ENCODE measurements at regions not wholly inside any gene's neighbourhood (a gene's known extent, or its start where the extent isn't known, plus 50 kb on each side); places are given as distances from the start of the nearest gene placed in this dataset.

DNA sequence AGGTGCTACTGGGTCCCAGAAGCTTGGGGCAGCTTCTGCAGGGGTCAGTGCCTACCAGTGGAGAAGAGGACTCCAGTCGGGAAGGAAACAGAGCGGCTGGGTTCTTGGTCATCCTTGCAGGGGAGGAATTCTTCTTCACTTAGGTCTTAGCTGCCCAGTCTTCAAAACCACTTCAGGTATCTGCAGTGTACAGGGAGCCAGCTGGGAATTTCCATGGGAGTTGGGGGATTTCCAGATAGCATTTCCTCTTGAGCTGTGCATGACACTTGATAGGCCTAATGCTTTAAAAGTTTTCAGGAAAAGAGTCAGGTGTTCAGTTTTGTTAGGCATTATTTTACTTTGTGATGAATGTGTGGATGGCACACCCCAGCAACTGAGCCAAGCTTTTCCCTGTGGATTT lies 58.1 kb upstream of the ENPP6 start:
- Mint-ChIP-seq H3K4me3 (no peak overlapping the region), H3K36me3 (peaks cover 9% of the 10 kb centered on the region), H3K9me3 (peaks cover 23% of the 10 kb centered on the region), H3K4me1 (peaks cover 2% of the 10 kb centered on the region), H3K27me3 (ENCODE audit: insufficient read depth, low read depth) (peaks cover 11% of the 10 kb centered on the region), H3K27ac (no peak overlapping the region)
- TF ChIP-seq, protein P1, sequence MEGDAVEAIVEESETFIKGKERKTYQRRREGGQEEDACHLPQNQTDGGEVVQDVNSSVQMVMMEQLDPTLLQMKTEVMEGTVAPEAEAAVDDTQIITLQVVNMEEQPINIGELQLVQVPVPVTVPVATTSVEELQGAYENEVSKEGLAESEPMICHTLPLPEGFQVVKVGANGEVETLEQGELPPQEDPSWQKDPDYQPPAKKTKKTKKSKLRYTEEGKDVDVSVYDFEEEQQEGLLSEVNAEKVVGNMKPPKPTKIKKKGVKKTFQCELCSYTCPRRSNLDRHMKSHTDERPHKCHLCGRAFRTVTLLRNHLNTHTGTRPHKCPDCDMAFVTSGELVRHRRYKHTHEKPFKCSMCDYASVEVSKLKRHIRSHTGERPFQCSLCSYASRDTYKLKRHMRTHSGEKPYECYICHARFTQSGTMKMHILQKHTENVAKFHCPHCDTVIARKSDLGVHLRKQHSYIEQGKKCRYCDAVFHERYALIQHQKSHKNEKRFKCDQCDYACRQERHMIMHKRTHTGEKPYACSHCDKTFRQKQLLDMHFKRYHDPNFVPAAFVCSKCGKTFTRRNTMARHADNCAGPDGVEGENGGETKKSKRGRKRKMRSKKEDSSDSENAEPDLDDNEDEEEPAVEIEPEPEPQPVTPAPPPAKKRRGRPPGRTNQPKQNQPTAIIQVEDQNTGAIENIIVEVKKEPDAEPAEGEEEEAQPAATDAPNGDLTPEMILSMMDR (IDR thresholded peaks at IDR 0.05) = no peak
- TF ChIP-seq EZH2 (IDR thresholded peaks at IDR 0.05) (no peak), EZH2phosphoT487 (IDR thresholded peaks at IDR 0.05) (no peak)
- no peak overlapping the region for H3K4me2 ChIP-seq
- H3K4me1 ChIP-seq = no peaks in the 10 kb centered on the region
- no peak overlapping the region for H3K27ac ChIP-seq
- no peaks in the 10 kb centered on the region for H3K36me3 ChIP-seq
- no peak overlapping the region for H3K4me3 ChIP-seq
- no peaks in the 10 kb centered on the region for H3K27me3 ChIP-seq
- H2AFZ ChIP-seq (replicated peaks) = no peak overlapping the region
- H3K9ac ChIP-seq = no peak overlapping the region
- H3K9me3 ChIP-seq (ENCODE audit: low read depth) = no peaks in the 10 kb centered on the region
- DNase-seq (ENCODE audit: low spot score) = no peak
- H4K20me1 ChIP-seq (ENCODE audit: low read depth) = no peaks in the 10 kb centered on the region
- H3K79me2 ChIP-seq (ENCODE audit: low read depth) = no peaks in the 10 kb centered on the region
- no peaks in the 10 kb centered on the region for H3F3A ChIP-seq (ENCODE audit: low read depth)

DNA sequence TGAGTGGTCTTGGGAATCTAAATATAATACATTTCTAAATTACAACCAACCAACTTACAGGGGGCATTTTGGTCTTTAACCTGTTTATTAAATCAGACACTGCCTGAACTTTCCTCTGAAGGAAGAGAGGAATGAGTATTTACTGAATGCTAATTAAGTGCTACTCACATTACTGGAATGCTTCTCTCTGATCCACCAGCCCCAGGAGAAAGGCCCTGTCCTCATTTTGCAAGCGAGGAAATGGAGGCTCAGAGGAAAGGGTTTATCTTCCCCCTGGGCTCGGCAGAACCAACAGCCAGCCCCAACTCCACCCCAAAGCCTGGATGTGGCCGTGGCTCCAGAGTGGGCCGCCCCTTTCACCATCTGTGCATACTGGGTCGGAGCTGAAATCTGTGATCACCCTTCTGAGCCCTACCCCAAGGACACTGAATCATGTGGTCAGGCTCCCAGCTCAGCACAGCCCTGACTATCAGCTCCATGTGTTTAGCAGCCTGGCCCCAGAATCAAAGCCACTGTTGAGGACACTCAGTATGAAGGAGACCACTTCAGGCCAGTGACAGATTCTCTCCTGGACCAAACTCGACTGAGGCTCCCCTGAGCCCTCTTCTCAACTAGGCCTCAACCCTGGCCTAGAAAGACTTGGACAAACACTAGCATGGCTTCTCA lies 56.7 kb upstream of the ENPP6 start:
- peaks cover 23% of the 10 kb centered on the region for H3K9me3 Mint-ChIP-seq
- peaks cover 11% of the 10 kb centered on the region for H3K27me3 Mint-ChIP-seq (ENCODE audit: insufficient read depth, low read depth)
- no peak overlapping the region for H3K27ac ChIP-seq
- no peaks in the 10 kb centered on the region for H3K79me2 ChIP-seq (ENCODE audit: low read depth)
- peaks cover 2% of the 10 kb centered on the region for H3K4me1 Mint-ChIP-seq
- no peak overlapping the region for H3K4me3 Mint-ChIP-seq
- H3K4me2 ChIP-seq = no peak overlapping the region
- H2AFZ ChIP-seq (replicated peaks) = peak overlapping the region; percentile 26
- H3K9ac ChIP-seq = no peak overlapping the region
- H3K9me3 ChIP-seq (ENCODE audit: low read depth) = no peaks in the 10 kb centered on the region
- no peaks in the 10 kb centered on the region for H3K36me3 ChIP-seq
- H4K20me1 ChIP-seq (ENCODE audit: low read depth) = no peaks in the 10 kb centered on the region
- no peak for DNase-seq (ENCODE audit: low spot score)
- H3K27me3 ChIP-seq = no peaks in the 10 kb centered on the region
- H3K36me3 Mint-ChIP-seq = peaks cover 9% of the 10 kb centered on the region
- no peak overlapping the region for H3K4me3 ChIP-seq
- no peaks in the 10 kb centered on the region for H3K4me1 ChIP-seq
- H3F3A ChIP-seq (ENCODE audit: low read depth) = no peaks in the 10 kb centered on the region
- TF ChIP-seq, protein P1 (IDR thresholded peaks at IDR 0.05) = no peak
- TF ChIP-seq EZH2 (IDR thresholded peaks at IDR 0.05) (no peak), EZH2phosphoT487 (IDR thresholded peaks at IDR 0.05) (no peak)
- H3K27ac Mint-ChIP-seq = no peak overlapping the region

GRCh38 chr4:184273166-184274147 lies 55.8 kb upstream of the ENPP6 start:
- H3K36me3 Mint-ChIP-seq = peaks cover 9% of the 10 kb centered on the region
- no peak overlapping the region for H3K4me3 Mint-ChIP-seq
- peaks cover 11% of the 10 kb centered on the region for H3K27me3 Mint-ChIP-seq (ENCODE audit: insufficient read depth, low read depth)

More at GRCh38 chr4:184273166-184274147, 55.8 kb upstream of the ENPP6 start:
- H3K36me3 ChIP-seq = no peaks in the 10 kb centered on the region
- H3K27ac Mint-ChIP-seq = no peak overlapping the region
- DNase-seq (ENCODE audit: low spot score) = no peak
- no peak overlapping the region for H3K4me2 ChIP-seq
- H3K9ac ChIP-seq = no peak overlapping the region
- H3F3A ChIP-seq (ENCODE audit: low read depth) = no peaks in the 10 kb centered on the region
- TF ChIP-seq EZH2 (IDR thresholded peaks at IDR 0.05) (no peak), EZH2phosphoT487 (IDR thresholded peaks at IDR 0.05) (no peak)
- TF ChIP-seq, protein P1 (IDR thresholded peaks at IDR 0.05) = no peak
- peaks cover 21% of the 10 kb centered on the region for H3K9me3 Mint-ChIP-seq
- no peaks in the 10 kb centered on the region for H3K9me3 ChIP-seq (ENCODE audit: low read depth)
- H3K27me3 ChIP-seq = no peaks in the 10 kb centered on the region
- peaks cover 7% of the 10 kb centered on the region for H3K4me1 Mint-ChIP-seq
- no peaks in the 10 kb centered on the region for H3K79me2 ChIP-seq (ENCODE audit: low read depth)
- no peaks in the 10 kb centered on the region for H4K20me1 ChIP-seq (ENCODE audit: low read depth)
- H3K27ac ChIP-seq = no peak overlapping the region
- no peak overlapping the region for H2AFZ ChIP-seq (replicated peaks)
- H3K4me3 ChIP-seq = no peak overlapping the region
- no peaks in the 10 kb centered on the region for H3K4me1 ChIP-seq

All from neural progenitor cell (in vitro differentiated cells).